Fibroblast of mammary gland (primary cell): ENCODE measurements at regions not wholly inside any gene's neighbourhood (a gene's known extent, or its start where the extent isn't known, plus 50 kb on each side); places are given as distances from the start of the nearest gene placed in this dataset.

Experiments used
- DNase-seq: peaks from one replicate; pipeline ENCODE4 v3.0.0-alpha.2; 2010; ENCODE audit warnings: low read depth
- H3K4me3 ChIP-seq: 2 replicates; pipeline ENCODE4 v1.5.1; 2011; ENCODE audit warnings: low read depth, mild to moderate bottlenecking, low read length, moderate library complexity; ENCODE audit not compliant: control insufficient read depth
- TF ChIP-seq, protein P1 (sequence below): conservative IDR thresholded peaks from 2 replicates; pipeline ENCODE4 v1.5.1; 2011; ENCODE audit warnings: low read depth, low read length, inconsistent platforms; ENCODE audit not compliant: control insufficient read depth, insufficient read depth

DNA sequence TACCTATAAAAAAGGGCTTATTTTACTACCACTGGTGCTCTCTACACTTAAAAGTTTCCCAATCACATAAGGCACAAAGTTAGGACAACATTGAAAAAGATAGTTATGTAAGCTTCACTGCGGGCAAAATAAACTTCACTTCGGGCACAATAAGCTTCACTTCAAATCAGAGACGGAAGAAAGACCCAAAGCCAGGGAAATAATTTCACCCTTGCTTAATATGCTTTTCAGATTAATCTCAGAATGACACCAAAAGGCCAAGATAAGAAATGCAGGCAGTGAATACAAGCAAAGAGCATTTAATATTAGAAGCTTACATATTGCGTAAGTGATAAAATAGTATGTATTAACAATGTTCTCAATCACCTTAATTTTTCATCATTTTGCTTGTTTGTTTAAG is 444.2 kb downstream of the SETD4 start:
- no peak overlapping the region for H3K4me3 ChIP-seq
- TF ChIP-seq, protein P1, sequence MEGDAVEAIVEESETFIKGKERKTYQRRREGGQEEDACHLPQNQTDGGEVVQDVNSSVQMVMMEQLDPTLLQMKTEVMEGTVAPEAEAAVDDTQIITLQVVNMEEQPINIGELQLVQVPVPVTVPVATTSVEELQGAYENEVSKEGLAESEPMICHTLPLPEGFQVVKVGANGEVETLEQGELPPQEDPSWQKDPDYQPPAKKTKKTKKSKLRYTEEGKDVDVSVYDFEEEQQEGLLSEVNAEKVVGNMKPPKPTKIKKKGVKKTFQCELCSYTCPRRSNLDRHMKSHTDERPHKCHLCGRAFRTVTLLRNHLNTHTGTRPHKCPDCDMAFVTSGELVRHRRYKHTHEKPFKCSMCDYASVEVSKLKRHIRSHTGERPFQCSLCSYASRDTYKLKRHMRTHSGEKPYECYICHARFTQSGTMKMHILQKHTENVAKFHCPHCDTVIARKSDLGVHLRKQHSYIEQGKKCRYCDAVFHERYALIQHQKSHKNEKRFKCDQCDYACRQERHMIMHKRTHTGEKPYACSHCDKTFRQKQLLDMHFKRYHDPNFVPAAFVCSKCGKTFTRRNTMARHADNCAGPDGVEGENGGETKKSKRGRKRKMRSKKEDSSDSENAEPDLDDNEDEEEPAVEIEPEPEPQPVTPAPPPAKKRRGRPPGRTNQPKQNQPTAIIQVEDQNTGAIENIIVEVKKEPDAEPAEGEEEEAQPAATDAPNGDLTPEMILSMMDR: peak; percentile 66
- peak; percentile 80 for DNase-seq

DNA sequence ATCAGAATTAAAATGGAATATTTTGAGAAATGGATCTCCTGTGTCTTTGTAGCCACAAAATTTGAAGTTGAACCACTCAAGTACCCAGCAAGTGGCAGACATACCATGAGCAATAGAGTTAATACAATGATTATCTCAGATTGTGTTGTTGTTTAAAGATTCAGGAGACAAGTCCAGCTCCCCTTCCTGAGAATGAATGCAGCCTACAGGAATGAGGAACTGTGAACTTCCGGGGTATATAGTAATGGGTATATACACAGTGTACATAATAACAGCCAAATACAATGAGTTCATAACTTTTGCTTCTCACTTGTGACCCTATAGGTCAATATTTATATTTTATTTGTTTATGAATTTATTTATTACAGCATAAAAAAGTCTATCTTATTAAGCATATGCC is 445.0 kb downstream of the SETD4 start:
- DNase-seq: no peak
- TF ChIP-seq, protein P1: no peak
- no peak overlapping the region for H3K4me3 ChIP-seq

DNA sequence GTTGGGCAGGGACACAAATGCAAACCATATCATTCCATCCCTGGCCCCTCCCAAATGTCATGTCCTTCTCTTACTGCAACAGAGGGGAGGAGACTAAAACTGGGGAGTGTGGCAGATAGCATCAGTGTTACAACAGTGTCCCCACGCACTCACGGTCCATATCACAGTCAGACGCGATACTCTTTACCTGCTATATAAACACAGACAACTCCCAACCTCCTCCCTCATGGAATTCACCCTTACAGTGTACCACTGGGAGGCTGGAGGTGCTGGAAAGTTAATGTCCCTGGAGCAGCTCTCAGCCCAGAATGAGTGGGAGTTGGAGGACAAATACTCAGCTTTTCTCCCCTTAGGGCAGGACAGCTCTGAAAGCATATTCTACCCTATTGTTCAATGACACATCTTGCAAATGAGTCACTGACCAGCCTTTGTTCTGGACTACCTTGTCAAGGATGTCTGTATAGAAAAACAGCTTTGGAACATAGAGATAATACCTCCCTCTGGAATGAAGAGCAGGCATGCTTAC is 445.9 kb downstream of the SETD4 start:
- TF ChIP-seq, protein P1: no peak
- DNase-seq: peak; percentile 70
- no peak overlapping the region for H3K4me3 ChIP-seq

DNA sequence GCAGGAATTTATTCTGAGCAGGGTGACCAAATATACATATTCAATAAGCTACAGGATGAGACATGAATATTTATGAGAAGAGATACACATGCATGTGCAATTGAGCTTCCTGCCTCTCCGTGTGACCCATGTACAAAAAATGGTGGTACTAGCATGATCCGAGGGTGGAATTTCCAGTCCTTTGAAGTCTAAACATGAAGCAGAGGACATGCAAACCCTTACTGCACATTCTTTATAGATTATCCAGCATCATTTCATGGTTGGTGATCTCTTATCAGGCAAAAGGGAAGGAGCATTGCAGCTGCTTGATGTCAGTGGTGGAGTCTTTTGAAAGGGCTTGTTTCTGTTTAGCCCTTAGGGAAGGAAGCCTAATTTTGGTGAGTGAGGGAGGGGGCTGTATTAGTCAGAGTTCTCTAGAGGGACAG is 448.6 kb downstream of the SETD4 start:
- TF ChIP-seq, protein P1: no peak
- no peak overlapping the region for H3K4me3 ChIP-seq
- DNase-seq: no peak

DNA sequence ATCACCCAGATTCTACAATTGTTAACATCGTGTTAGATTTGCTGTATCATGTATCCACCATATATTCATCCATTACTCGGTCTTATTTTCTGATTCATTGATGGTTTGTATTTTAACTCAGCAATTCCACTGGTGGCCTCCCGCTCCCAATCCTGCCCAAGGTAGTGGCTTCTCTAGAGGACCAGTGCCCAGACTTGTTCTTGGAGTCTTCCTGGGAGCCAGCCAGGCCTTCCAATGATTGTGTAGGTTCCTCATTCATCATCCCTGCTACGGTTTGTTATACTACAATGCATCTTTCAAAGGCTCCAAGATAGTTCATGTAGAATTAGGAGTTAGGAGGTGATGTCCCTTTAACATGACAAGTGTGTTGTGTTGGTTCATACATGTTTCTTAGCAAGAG is 451.1 kb downstream of the SETD4 start:
- no peak for DNase-seq
- H3K4me3 ChIP-seq: no peak overlapping the region
- TF ChIP-seq, protein P1: no peak

DNA sequence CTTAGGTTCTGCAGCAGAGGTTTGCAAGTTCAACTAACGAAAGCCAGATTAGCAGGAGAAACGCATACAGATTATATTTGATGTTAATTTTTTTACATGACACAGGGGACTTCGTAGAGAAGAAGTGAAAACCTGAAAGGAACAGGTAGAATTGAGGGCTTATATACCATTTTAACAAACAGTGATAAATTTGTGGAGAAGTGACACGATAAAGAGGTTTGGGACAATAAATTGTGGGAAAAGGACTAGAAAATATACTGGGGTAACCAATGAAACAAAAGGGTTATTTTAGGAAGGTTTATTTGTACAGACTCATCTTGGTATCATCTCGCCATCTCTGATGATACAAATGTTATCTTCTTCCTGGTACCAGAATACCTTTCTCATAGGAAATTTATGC is 452.9 kb downstream of the SETD4 start:
- no peak for DNase-seq
- TF ChIP-seq, protein P1: no peak

DNA sequence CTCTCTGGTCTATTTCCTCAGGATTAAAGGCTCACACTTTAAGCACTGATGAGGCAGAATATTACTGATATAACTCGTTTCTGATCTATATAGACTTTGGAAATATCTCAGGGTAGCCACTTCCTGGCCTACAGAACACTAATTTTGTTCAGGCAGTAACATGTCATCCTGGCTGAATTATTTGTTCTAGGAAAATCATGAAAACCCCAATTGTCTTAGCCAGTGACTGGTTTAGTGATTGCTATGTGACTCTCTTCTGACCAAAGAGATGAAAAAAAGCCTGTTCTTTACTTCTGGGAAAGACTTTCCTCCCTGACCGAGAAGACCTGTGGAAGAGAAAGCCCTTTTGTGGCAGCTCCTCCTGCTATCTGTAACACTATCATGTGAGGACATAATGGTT is 453.7 kb downstream of the SETD4 start:
- peak; percentile 40 for DNase-seq
- TF ChIP-seq, protein P1: no peak
- no peak overlapping the region for H3K4me3 ChIP-seq

More for the DNA sequence above, 452.9 kb downstream of the SETD4 start:
- H3K4me3 ChIP-seq: no peak overlapping the region
